B cell (primary cell): ENCODE measurements at regions not wholly inside any gene's neighbourhood (a gene's known extent, or its start where the extent isn't known, plus 50 kb on each side); places are given as distances from the start of the nearest gene placed in this dataset.

Experiments
- EZH2 ChIP-seq: IDR thresholded peaks from 2 replicates; pipeline ENCODE4 v1.6.1; 2012; ENCODE audit warnings: borderline replicate concordance, low read depth, mild to moderate bottlenecking, moderate library complexity, low read length; ENCODE audit not compliant: insufficient read depth, poor library complexity, severe bottlenecking
- TF ChIP-seq, protein P1 (sequence below): fragments of 200-600 bp; IDR thresholded peaks from one replicate; pipeline ENCODE4 v1.8.0; 2022; ENCODE audit warnings: antibody characterized with exemption, mild to moderate bottlenecking

DNA sequence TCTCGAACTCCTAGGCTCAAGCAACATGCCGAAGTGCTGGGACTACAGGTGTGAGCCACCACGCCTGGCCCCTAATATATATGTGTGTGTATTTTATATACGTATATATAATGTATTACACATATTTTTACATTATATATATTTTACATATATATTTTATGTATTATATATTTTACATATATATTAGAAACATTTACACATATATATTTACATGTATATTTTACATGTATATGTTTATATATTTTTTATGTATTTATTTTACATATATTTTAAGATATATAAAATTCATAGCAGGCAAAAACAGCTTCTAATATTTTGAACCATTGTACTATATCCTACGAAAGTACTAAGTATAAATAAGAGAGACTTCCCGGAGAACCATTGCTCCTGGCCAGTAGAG, 455.1 kb downstream of the XYLT1 start:
- TF ChIP-seq, protein P1, sequence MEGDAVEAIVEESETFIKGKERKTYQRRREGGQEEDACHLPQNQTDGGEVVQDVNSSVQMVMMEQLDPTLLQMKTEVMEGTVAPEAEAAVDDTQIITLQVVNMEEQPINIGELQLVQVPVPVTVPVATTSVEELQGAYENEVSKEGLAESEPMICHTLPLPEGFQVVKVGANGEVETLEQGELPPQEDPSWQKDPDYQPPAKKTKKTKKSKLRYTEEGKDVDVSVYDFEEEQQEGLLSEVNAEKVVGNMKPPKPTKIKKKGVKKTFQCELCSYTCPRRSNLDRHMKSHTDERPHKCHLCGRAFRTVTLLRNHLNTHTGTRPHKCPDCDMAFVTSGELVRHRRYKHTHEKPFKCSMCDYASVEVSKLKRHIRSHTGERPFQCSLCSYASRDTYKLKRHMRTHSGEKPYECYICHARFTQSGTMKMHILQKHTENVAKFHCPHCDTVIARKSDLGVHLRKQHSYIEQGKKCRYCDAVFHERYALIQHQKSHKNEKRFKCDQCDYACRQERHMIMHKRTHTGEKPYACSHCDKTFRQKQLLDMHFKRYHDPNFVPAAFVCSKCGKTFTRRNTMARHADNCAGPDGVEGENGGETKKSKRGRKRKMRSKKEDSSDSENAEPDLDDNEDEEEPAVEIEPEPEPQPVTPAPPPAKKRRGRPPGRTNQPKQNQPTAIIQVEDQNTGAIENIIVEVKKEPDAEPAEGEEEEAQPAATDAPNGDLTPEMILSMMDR: no peak
- no peak for TF ChIP-seq EZH2
